Left colon (tissue), 2 donors: ENCODE measurements at regions not wholly inside any gene's neighbourhood (a gene's known extent, or its start where the extent isn't known, plus 50 kb on each side); places are given as distances from the start of the nearest gene placed in this dataset.
"Not testable (repeated sequence)": the region's sequence is repeated elsewhere in the genome, so short reads cannot be mapped to it uniquely, and the experiment has no call there.

Source experiments
- ATAC-seq: fragments of 200-7000 bp; cut with Tn5 transposase; one replicate; pipeline ENCODE4 v1.9.1; 2020; ENCODE audit warnings: mild to moderate bottlenecking, moderate library complexity
- DNase-seq, 2 donors: peaks; one replicate each; pipeline ENCODE4 v3.0.0-alpha.2; 2020
- intact Hi-C, 2 donors: fragments of 100-400 bp; cut with DNase I in 1 of 2; cut with micrococcal nuclease in 1 of 2; formaldehyde crosslinking; loops; one replicate each; pipeline versions ENCODE4 v1.11.2 to v1.14.0; 2022; cut with DNase I, micrococcal nuclease
- donor health status: DM: no; HTN: no; CAD: no.
- donor health status: DM: yes; HTN: yes; CAD: no.

DNA sequence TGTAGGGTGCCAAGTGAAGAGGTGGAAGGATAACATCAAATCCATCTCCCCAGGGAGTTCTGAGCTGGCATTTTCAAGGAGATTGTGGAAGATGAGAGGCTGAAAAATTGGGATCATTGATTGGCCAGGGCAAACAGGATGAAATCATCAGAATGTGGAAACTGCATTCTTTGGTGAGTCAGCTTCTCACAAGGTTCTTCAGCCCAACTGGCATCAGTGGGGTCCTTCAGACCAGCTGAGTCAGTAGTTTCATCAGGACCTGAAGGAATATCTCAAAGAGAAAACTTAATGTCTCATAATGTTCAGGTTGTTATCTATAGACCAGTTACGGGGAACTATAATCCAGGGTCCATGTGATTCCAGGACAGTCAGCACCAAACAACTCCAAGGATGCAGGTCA, 195.8 kb downstream of the HAO1 start:
- intact Hi-C loops, result no loop called here
- DNase-seq (no peak), ATAC-seq (no peak)

DNA sequence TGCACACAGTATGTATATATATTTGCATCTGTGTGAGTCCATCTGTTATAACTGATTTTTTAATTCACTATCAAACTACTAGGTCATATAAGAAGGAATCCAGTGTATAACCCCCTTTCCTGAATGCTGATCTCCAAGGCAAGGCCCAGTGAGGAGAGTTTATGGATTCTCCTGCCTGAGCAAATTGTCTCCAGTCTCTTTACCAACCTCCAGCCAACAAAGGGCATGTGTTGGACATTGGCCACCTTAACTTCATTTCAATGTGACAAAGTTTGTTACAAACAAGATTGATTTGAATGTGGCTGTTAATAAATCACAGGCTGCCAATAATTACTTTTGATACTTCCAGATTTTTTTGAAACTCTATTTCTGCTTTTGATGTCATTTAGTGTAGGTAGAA, 191.6 kb downstream of the HAO1 start:
- DNase-seq, result no peak
- intact Hi-C loops, result no loop called here

DNA sequence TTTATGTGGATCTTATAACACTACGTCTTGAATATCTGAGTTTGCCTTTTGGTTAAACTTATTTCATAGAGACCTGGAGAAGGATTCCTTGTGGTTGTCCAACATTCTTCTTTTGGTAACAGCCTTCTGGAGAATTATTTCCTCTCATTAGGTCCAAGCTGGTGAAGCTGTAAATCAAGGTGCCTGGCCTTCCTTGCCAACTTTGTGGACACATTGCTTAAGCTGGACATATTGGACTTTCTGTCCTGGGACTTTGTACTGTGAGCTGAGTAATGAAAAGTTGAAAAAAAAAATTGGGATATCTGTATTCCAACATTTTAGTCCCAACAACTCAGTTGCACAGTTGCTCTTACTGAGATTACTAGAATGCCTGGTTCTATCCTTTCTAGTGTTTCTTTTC, 186.2 kb downstream of the HAO1 start:
- ATAC-seq, result no peak
- intact Hi-C loops, result no loop called here
- DNase-seq, result no peak

More for the DNA sequence above, 191.6 kb downstream of the HAO1 start:
- no peak for ATAC-seq

DNA sequence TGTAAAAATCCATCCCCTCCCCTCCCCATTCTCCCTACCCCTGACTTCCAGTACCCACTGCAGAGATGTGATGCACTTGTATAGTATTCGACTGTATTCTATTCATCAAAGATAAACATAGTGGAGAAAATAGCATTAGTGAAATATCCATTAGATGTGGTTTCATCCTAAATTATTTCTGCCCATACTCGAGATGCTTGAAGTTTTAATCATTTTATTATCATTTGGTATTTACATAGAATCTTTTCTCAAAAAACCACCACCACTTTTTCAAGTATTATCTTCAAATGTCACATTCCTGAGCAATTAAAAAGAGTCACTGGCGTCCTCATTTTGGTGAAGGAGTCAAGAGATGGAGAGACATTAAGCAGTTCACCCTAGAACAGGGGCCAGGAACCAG, 181.9 kb downstream of the HAO1 start:
- intact Hi-C loops, result no loop called here
- ATAC-seq (no peak), DNase-seq (no peak)

DNA sequence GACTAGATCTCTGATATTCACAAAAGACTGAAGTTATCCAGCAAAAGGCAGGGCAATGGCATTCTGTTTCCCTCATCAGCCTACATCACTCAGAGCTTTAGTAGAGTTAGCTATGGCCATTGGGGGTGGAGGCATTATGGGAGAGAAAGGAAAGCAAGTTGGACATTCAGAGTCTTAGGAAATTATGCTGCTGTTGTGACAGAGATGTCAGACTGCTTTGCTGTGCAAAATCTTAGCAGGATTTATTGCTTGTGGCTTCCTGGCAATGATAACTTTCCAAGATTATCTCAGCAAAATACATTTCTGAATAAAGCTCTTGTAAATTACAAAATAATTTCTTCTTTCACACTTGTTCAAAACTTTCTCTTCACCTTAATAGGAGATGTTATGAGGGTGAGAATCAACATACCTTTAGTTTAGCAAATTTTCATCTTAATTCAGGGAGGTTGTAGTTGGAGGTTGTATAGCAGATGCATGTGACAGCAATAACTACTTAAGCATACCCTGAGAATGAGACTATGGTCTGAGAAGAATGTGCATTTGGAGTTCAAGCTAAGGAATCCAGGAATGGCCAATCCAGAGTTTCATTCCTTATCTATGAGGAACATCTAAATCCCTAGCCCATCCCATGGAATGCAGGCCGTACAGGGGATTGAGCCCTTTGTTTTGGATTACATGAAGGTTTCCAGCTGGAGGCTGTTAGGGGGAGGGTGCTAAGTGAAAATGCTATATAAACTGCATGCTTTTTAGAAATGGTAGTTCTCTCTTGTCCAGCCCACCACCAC, 179.8 kb downstream of the HAO1 start:
- DNase-seq, result no peak
- no peak for ATAC-seq
- intact Hi-C loops, result no loop called here

DNA sequence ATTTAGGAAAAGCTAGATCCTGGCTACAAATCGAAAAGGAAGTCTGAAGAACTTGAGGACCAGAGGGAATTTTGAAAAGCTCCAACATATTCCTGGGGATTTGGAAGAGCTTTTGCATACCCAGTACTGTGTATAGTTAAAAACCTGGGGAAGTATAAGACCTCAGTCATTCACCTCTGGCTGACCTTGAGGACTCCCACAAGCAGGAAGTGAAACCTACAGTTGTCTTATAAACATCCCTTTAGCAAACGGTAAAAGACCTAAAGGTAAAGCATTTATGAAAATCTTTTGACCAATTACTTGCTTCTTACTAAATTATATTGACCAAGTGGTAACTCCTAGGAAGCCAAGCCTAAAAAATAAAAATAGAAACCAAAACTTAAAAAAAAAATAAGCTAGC, 175.0 kb downstream of the HAO1 start:
- DNase-seq, result no peak
- intact Hi-C loops, result no loop called here
- ATAC-seq, result no peak

DNA sequence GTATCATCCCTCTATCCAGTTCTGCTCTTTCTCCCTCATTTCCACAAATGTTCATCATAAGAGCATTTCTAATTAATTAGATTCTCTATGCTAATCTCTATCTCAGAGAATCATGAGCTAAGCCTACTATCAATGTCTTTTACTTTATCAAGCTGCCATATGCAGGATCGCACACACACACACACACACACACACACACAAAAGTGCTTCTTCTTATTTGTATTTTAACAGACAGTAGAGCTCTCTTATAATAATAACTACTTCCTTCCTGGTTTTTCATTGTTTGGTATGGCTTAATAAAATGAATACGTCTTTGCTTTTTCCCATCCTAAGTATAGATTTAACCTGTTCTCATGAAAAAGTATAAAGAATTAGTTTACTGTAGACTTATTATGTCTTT, 170.2 kb downstream of the HAO1 start:
- intact Hi-C loops, result no loop called here
- DNase-seq (no peak), ATAC-seq (no peak)

DNA sequence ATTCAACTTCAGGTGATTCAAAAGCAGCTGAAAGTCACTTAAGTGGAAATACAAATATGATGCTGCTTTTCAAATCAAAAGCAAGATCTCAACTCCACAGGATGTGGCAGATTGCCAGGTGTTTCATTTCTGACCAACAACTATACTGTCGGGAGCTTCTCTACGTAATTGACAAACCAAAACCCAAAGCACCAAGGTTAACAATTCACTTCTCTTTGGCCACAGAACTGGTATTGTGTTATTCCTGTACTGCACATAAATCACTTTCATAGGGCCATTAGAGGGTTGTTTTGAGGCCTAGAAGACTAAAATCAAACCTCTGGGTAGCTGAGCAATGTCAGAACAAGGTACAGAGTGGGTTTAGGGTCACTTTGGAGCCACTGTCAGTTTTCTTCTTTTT, 169.7 kb downstream of the HAO1 start:
- no peak for ATAC-seq
- intact Hi-C loops, result no loop called here
- no peak for DNase-seq

DNA sequence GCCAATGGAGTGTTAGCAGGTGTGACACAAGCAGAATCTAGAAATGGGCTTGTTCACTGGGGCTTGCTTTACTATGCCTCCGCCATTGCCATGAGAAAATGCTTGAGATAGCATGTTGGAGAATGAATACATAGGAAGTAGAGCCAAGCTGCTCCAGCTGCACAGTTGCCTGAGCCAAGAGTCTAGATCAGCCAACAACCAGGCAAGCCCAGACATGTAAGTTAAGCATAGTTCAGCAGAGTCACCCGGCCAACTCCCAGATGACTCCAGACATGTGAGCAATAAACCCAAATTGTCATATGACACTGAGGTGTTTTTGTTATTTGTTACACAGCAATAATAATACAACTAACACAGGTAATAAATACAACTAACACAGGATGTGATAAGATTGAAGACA, 167.9 kb downstream of the HAO1 start:
- intact Hi-C loops, result no loop called here
- no peak for DNase-seq
- no peak for ATAC-seq

DNA sequence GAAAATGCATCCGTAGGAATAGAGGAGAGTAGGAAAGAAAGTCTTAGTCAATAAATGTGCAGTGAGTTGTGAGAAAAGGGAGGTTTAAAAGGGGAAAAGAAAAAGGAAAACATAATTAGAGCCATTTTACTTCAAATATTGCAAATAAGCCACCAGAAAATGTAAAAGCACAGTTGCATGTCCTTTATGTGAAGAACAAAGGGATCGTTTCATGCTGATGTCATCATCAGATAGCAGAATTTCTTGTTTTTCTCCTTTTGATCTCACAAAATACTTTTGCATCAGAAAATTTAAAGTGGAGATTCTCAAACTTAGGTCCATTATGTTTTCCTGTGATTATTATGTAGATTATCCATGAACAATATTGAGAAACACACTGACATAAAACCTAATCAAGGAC, 166.7 kb downstream of the HAO1 start:
- intact Hi-C loops, result no loop called here
- no peak for DNase-seq
- no peak for ATAC-seq

DNA sequence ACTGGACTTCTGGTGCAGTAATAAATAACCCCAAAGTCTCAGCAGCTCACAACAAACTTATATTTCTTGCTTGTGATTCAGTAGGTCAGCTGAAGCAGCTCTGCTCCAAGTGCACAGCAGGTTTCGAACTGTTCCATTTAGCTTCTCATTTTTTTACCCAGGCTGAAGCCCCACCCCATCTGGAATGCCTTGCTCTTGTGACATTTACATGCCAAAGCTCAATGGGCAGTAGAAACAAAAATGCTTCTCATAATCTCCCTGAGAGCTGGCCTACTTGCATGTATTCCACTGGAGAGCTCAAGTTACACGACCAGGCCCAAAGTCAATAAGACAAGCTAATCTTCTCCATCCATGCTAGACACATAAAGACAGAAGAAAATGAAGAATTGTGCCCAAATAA, 165.2 kb downstream of the HAO1 start:
- intact Hi-C loops, result no loop called here
- DNase-seq, result no peak
- no peak for ATAC-seq

DNA sequence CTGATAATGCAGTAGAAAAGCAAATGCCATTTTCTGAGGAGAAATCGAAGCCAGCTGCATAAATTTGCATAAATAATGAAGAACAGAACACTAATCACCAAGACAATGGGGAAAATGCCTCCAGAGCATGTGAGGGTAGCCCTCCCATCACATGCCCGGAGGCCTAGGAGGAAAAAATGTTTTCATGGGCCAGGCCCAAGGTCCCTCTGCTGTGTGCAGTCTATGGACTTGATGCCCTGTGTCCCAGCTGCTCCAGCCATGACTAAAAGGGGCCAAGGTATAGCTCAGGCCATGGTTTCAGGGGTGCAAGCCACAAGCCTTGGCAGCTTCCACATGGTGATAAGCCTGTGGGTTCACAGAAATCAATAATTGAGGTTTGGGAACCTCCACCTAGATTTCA, 164.1 kb downstream of the HAO1 start:
- ATAC-seq (no peak), DNase-seq (no peak)

DNA sequence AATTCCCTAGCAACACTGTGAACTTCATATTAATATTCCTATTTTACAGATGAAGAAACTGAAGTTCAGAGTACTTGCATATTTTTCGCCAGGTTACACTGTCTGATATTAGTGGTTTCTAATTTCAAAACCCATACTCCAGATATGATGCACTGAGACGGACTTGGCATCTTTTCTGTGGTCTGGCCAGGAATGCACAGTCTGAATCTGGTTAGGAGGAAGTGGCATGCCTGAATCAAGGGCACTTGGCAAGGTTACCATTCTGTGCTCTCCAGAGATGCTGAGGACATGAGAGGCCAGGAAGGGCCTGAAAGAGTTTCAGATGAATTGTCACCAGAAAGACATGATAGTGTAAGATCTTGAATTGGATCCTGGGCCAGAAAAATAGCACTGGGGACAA, 150.1 kb downstream of the HAO1 start:
- ATAC-seq (no peak), DNase-seq (no peak)
- intact Hi-C loops, result no loop called here

More for the DNA sequence above, 164.1 kb downstream of the HAO1 start:
- intact Hi-C loops, result no loop called here

DNA sequence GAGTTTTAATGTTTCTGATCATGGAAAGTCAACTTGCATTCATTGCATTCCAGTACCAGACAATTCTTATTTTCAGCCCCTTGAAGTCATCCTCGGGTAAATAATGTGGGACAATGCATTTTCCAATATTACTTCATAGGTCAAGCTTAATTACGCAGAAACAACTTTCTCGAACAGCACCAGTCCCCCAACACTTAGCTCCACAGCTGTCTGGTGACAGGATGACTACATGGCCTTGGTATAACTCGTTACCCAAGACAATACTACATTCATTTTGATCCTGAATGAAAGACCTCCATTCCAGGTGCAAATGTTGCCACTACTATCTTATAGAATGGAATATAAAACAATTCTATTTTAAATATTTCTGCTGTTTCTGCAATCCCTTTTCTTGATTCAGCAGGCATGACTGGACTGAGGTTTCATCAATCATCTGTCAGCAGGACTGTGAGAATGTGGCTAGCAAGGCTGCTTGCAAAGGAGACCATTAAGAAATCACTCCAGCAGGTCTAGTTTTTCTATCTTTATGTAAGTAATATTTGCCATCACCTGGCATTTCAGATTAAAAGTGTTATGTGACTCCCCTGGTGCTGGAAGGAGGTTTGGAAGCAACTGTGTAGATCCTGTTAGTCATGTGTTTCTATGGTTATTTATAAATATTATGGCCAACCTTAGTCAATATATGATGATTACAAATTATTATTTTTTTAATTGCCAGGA, 147.9 kb downstream of the HAO1 start:
- no peak for DNase-seq
- ATAC-seq, result no peak
- intact Hi-C loops, result no loop called here

DNA sequence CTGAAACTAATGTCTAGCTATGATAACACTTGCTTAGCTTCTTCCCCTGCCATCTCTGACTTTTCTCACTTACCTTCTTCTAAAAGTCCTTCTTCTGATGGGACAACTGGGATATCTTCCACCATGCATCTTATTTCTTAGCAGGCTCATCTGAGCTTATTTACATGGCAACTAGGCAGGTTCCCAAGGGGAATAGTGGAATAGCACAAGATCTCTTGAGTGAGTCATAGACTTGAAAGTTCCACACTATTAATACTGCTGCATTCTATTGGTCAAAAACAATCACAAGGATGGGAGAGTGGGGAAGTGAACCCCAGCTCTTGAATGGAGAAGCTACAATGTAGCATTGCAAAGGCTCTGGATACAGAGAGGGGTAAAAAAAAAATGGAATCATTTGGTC, 142.1 kb downstream of the HAO1 start:
- ATAC-seq (no peak), DNase-seq (no peak)
- intact Hi-C loops, result no loop called here

DNA sequence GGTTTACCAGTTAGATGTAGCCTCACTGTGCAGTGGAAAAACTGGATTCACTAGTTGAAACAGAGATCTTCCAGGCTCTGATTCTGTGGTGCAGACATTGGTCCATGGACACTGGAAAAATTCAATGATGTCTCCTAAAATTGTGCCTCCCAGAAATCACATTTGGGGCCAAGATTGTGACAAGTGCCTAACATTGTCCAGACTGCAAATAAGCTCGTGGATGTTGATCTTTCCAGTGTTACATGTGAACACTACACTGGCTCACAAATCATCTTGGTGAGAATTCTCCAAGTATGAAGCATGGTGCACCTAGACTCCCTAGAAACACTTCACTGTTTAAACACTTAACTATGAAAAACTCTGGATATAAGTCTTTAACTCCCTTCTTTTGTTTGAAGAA, 140.4 kb downstream of the HAO1 start:
- no peak for ATAC-seq
- intact Hi-C loops, result no loop called here

DNA sequence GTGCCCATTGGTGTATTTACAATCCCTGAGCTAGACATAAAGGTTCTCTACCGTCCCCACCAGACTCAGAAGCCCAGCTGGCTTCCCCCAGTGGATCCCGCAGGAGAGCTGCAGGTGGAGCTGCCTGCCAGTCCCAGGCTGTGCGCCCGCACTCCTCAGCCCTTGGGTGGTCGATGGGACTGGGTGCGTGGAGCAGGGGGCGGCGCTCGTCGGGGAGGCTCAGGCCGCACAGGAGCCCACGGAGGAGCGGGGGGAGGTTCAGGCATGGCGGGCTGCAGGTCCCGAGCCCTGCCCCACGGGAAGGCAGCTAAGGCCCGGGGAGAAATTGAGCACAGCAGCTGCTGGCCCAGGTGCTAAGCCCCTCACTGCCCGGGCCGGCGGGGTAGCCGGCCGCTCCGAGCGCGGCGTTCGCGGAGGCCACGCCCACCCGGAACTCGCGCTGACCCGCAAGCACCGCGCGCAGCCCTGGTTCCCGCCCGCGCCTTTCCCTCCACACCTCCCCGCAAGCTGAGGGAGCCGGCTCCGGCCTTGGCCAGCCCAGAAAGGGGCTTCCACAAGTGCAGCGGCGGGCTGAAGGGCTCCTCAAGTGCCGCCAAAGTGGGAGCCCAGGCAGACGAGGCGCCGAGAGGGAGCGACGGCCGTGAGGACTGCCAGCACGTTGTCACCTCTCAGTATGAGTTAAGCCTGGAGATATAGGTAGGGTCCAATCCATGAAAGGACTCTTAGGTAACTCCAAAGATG, 136.7 kb downstream of the HAO1 start:
- DNase-seq, intact Hi-C loops, ATAC-seq: not testable (repeated sequence)

More for the DNA sequence above, 140.4 kb downstream of the HAO1 start:
- DNase-seq, result no peak

DNA sequence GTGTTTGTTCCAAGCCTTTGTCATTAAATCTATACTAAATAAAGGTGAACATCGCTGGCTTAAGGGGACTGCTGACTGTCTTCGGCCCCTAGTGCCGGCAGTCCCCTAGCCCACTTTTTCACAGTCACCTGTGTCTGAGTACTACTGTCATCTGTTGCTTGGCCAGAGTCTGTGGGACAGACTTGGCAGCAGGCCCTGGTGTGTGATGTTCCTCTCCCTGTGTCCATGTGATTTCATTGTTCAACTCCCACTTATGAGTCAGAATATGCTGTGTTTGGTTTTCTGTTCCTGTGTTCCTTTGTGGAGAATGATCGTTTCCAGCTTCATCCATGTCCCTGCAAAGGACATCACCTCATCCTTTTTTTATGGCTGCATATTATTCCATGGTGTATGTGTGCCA, 133.4 kb downstream of the HAO1 start:
- DNase-seq (no peak), ATAC-seq (no peak)
- intact Hi-C loops, result no loop called here

DNA sequence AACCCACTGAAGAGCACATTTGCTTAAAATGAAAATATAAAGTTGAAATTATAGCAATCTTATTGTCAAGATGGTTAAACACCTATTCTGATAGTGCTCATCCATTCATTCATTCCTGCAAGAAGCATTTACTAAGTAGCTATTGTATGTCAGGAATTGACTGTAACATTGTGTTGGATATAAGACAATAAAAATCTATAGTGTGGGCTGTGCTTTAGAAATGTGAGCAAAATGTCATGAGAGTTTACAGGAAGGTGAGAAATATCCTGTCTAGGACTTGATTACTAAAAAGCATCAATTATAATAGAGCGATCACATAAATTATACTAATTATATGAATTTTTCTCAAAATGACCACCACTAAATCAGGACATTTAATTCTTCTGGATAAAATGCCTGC, 123.0 kb downstream of the HAO1 start:
- DNase-seq, result no peak
- no peak for ATAC-seq
- intact Hi-C loops, result no loop called here

DNA sequence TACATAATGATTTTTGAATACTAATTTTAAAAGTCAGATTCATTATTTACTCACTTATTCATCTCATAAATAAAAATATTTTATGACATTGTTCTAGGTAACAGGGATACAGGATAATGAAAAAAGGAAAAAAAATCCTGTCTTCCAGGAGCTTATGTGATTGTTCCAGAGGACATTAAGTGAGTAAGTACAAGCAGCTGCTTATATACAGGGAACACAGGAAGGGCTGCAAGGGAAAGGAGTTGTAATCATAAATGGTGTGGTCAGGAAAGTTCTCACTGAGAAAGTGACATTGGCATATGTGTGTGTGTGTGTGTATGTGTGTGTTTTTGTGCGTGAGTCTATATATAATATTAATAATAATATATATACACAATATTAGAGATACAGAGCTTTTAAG, 121.8 kb downstream of the HAO1 start:
- DNase-seq (no peak), ATAC-seq (no peak)
- intact Hi-C loops, result no loop called here
